GM18508 (cell line): ENCODE measurements at regions not wholly inside any gene's neighbourhood (a gene's known extent, or its start where the extent isn't known, plus 50 kb on each side); places are given as distances from the start of the nearest gene placed in this dataset.
"Not testable (repeated sequence)": the region's sequence is repeated elsewhere in the genome, so short reads cannot be mapped to it uniquely, and the experiment has no call there.

ENCODE experiments used
- ATAC-seq: cut with Tn5 transposase; IDR thresholded peaks from one replicate; pipeline ENCODE4 v1.9.1; 2021; ENCODE audit warnings: moderate number of reproducible peaks; ENCODE audit not compliant: insufficient read depth, unreplicated experiment

DNA sequence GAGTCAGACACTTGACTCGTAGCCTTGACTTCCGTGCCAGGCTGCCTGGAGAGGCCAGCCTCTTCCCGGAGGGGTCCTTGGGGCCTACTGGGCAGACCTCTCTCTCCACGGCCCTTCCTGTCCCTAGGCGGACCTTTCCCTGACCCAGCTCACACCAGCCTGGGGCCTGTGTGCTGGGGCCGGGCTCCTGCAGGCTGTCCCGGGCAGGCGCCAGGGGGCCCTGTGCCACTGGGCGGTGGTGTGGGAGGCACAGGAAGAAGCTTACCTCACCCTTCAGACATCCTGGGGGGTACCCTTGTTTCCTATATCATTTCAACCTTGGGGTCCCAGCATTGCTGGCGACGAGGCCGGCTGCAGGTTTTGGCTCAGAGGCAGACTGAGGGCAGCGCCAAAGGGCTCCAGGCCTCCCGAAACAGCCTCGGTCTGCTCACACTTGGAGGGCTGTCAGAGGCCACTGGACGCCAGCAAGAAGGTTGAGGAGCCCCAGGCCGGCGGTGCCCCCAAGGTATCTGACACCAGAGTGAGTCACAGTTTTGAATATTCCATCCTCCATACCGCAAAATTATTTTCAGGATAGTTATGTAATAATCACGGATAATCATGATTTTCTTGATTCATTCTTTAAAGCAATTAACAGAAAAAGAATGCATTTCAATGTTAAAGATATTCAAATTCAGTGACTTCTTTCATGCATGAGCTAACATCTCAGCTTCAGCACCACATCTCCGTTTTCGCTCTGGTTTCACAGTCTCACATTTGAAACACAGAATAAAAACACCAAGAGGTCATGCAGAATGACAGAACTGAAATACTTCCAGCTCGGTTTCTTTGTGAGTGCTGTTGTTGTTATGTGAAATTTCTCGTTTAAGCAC is 3967.6 kb upstream of the TPTE start:
- not testable (repeated sequence) for ATAC-seq

DNA sequence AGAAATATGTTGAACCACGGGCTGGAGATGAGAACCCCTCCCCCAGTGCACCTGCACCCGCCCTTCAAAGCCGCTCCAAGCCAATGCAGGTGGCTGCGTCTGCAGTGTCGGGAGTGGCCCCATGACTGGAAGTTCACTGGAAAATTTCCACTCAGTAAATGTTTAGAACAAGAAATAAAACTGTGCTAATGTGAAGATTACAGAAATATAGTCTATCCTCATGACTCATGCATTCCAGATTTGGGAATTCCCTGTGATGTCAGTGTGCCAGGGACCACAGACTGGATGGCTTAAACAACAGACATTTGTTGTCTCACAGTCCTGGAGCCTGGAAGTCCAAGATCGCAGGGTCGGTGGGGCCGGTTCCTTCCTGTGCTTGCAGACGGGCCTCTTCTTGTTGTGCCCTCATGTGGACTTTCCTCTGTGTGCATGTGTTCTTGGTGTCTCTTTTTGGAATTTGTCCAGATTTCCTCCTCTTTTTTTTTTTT is 3967.0 kb upstream of the TPTE start:
- ATAC-seq: not testable (repeated sequence)

DNA sequence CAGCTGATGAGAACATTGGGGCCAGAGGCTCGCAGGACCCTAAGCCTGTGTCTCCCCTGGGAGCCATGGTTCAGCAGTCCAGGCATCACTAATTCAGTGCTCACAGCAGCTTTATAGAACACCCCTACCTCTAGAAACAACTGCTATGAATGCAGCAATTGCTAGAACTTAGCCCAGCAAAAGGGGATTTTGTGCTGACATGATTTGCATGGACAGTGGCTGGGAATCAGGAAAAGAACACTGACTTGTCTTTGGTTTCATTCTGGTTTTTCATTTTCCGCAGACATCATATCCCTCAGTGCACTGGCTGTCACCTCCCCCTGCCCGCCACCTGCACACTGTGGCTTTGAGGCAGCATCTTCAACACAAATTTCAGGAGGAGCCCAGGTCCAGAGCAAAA is 3964.9 kb upstream of the TPTE start:
- ATAC-seq: not testable (repeated sequence)

DNA sequence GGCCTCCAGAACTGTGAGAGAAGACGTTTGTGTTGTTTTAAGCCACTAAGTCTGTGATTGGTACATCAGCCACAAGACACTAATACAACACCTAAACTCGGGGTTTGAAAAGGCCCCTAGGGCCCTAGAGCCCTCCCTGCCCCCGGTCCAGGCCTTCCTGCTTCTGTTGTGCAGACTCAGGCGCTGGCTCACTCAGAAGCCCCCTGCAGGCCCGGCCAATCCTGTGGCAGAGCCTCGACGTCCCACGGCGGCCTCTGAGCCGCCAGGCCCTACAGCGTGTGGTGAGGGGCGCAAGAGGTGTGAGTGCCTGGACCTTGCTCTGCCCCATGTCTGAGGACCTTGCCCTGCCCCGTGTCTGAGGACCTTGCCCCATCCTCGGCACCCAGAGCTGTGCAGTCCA is 3964.0 kb upstream of the TPTE start:
- not testable (repeated sequence) for ATAC-seq

DNA sequence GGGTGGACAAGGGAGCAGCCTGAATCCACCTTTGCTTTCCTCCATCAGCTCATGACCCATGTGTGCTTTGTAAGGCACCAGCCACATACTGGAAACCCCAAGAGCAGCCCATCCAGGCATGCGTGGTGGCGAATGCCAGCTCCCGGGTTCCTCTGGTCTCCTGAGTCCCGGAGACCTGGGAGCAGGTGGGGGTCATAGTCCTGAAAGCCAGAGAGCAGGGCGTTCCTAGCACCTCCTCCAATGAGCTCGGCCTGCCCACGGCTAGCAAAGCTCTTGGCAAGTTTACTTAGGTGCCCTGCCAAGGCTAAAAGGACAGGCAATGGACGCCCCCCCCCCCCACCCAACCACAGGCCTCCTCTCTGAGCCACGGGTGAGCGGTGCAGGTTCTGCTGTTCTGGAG is 3960.2 kb upstream of the TPTE start:
- not testable (repeated sequence) for ATAC-seq

DNA sequence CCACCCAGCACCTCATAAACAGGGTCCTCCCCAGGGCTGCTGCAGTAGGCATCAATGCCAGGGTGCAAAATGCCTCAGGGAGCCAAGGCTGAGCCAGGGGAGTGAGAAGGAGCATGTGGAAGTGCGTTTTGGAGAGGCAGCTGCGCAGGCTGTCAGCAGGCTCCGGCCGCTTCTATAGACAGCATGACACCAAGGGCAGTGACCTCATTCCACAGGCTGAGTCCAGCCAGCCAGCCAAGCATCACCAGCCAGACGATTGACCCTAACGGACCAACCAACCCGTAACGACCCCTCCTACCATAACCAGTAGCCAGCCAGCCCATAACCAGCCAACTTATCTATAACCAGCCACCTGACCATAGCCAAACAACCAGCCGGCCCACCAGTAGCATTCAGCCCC is 3959.8 kb upstream of the TPTE start:
- ATAC-seq: not testable (repeated sequence)

DNA sequence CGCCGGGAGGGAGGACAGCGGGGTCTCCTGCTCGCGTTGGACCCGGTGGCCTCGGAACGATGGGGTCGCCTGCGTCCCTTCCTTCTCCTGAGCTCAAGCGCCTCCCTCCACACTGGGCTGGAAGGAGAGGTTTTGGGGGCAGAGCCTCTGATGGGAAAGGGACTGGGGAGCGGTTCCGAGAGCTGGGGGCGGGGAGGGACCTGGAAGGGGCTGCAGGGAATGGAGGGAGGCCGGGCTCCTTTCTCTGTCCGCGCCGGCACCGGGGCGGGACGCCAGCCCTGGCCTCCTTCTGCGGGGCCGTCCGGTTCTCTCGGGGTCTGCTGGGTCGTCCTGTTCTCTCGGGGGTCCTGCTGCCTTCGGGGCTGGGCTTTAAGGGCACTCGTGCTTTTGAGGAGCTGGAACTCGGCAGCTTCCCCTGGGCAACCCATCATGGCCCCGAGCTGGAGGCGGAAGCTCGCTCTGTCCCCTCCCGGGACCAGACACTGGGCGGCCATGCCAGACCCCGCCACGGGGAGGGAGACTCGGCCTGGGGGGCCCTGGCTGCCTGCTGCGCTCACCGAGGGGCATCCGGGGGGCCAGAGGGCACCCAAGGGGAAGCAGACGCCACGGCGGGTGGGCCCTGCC is 3956.7 kb upstream of the TPTE start:
- ATAC-seq: not testable (repeated sequence)

DNA sequence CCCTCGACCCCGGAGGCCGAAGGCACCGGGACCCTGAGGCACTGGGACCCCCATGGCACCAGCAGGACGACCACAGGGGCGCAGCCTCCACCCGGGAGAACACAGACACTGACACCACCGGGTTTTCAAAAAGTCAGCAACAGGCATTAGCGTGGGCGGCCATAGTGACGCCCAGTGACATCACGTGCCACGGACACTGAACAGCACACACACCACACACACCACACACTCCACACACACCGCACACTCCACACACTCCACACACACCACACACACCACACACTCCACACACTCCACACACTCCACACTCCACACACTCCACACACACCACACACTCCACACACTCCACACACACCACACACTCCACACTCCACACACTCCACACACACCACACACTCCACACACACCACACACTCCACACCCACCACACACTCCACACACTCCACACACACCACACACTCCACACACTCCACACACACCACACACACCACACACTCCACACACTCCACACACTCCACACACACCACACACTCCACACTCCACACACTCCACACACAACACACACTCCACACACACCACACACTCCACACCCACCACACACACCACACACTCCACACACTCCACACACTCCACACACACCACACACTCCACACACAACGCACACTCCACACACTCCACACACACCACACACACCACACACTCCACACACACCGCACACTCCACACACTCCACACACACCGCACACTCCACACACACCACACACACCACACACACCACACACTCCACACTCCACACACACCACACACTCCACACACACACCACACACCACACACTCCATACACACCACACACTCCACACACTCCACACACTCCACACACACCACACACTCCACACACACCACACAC is 3955.9 kb upstream of the TPTE start:
- ATAC-seq: not testable (repeated sequence)

DNA sequence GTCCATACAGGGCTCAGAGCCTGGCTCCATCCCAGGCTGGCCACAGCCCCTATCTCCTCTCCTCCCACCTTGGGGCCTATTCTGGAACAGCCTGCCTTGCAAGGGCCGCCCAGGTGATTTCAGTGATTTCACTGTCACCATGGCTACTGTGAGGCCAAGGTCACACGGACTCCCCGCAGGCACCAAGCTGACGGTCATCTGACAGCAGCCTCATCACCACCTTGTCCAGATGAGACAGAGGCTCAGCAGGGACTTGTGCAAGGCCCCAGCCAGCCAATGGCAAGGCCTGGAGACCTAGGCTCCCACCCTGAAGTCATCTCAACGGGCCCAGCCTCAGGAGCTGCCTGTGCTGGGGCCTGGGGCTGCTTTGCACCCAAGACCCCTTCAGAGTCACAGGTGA is 3953.8 kb upstream of the TPTE start:
- ATAC-seq: not testable (repeated sequence)

DNA sequence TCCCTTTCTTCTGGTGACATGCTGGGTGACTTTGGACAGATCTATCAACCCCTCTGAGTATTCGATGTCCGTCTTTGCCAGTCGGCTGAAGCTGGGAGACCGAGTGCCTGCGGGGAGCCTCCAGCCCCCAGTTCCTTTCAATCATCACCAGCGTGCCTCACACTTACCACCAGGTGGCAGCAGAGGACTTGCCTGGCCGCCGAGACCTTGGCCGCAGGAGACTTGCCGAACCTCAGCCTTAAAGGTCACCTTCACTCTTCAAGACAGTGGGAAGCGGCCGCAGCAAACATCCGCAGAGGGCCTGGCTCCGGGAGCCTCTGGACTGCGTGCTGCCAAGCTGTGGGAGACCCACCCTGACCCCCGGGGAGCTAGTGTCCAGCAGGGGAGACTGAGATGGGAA is 3952.2 kb upstream of the TPTE start:
- ATAC-seq: not testable (repeated sequence)

DNA sequence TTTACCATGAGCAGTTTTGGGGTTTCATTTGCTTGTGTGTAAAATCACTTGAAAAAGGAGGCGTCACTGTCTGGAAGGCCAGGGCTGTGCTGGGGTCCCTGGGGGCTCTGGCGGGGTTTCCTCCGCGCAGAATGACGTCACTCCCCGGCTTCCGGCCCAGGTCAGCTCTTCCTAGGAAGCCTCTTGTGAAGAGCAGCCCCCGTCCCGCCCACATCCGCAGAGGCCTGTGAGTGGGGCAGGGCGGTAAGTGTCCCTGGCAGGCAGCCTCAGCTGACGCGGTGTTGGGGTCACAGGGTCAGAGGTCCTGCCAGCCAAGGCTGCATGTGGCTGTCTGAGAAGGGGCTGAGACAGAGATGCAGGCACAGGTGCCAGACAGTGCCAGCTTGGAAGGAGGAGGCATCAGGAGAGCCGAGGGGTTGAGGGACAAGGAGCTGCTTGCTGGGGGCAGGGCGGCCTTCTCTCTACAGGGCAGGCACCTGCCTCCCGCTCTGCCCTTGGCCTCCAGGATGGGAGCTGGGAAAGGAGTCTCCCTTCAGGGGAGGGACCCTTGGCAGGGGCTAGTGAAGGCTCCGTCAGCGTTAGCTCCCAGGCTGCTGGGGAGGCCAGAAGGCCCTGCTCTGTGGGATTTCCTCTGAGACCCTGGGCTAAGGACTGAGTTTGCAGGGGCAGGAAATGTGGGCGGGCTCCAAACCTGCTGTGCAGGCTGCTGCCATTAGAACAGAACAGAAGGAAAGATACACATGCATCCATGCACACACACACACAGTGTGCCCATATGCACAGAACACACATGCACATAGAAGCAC is 3951.6 kb upstream of the TPTE start:
- not testable (repeated sequence) for ATAC-seq

DNA sequence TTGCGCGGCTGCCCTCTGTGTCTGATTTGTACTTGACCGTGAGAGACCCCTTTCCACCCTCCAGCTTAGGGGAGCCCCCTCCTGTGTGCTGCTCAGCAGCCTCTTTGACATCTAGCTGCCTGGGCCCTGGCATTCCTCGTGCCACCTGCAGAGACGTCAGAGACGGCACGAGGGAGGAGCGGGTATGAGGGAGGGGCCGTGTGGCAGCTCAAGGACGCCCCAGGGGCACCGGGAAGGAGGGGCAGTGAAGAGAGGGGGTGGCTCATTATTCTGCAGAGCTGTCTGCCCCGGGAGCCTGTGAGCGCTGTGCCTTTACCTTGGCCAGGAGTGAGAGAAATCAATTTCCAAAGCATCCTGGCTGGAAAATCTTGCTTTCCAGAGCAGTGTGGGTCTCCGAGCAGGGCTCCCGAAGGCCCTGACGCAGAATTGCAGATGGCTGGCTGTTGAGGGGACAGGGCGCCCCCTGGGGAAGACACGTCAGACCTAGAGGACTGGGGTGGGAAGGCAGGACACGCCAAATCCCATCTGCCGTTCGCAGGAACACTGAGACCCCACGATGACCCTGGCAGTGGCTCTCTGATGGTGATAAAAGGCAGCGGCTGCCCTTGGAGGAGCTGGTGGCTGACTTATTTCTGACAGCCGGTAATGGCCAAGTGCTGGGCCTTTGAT is 3950.5 kb upstream of the TPTE start:
- not testable (repeated sequence) for ATAC-seq

DNA sequence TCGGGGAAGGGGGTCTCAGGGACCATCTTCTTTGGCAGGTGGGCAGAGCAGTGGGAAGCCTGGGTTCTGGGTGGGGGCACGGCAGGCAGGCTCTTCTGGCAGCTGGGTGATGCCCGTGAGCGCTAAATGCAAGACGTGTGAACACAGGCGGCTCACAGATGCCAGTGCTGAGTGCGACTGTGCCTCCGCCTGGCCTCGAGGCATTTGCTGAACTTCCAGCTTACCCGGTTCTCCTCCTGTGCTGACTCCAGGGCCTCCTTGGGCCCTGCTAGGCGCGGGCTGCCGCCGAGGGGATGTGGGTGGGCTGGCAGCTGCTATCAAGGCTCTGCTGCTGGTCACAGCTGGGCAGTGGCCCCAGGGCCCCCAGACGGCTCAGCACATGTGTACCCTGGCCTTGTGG is 3947.8 kb upstream of the TPTE start:
- ATAC-seq: not testable (repeated sequence)

DNA sequence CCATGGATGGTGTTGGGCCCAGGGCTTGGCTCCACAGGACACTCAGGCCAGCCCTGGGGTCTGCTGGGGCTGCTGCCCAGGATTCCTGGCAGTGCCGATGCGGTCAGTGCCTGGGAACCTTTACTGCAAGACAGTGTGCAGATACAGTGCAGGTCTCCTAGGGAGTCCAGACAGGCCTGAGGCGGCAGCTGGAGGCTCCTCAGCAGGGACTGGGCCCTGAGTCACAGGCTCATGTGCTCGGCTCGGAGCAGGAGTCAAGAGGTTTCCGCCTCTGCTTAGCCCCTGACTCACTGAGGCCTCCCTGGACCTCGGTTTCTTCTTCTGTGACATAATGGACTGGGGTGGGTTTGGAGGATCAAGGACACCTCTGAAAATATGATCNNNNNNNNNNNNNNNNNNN is 3941.6 kb upstream of the TPTE start:
- ATAC-seq: not testable (repeated sequence)
